HFF-Myc (cell line): ENCODE measurements at regions not wholly inside any gene's neighbourhood (a gene's known extent, or its start where the extent isn't known, plus 50 kb on each side); places are given as distances from the start of the nearest gene placed in this dataset.

Source experiments
- DNase-seq: peaks from one replicate; pipeline ENCODE4 v3.0.0-alpha.2; 2011; ENCODE audit warnings: low read depth; ENCODE audit errors: extremely low read depth
- H3K4me3 ChIP-seq: replicated peaks from 2 replicates; pipeline ENCODE4 v1.5.1; 2011; ENCODE audit warnings: low read depth, mild to moderate bottlenecking, control low read depth, low read length
- CTCF ChIP-seq: IDR thresholded peaks from 2 replicates; pipeline ENCODE4 v1.5.1; 2012; ENCODE audit warnings: mild to moderate bottlenecking, low read depth, low read length, control low read depth; ENCODE audit errors: missing control alignments

DNA sequence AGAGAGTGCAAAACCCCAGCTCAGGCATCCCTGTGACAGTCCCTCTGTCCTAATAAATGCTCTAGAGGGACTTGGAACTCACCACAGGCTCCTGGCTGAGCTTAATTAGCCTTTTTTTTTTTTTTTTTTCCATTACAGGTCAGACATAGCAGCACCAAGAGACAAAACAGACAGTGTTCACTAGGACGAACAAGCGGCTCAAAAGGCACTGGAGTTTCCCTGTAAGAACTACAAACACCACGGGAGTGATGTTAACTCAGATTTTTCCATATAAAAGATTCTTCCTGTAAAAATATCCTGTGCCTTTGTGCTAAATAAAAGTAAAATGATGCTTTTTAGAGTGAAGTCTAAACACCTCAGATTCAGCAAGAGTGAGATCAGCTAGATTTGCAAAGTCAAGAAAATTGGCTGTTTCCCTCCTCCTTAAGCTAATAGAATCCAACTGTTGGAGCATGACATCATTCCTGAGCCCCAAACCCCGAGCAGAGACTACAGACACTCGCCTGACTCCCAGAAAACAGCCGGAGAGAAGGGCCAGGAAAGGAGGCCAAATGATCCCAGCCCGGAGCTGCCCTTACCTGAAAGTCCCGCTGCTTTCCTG is 101.0 kb upstream of the AKIP1 start:
- no peak for TF ChIP-seq CTCF
- peak overlapping the region; percentile 57 for H3K4me3 ChIP-seq
- DNase-seq, result no peak

DNA sequence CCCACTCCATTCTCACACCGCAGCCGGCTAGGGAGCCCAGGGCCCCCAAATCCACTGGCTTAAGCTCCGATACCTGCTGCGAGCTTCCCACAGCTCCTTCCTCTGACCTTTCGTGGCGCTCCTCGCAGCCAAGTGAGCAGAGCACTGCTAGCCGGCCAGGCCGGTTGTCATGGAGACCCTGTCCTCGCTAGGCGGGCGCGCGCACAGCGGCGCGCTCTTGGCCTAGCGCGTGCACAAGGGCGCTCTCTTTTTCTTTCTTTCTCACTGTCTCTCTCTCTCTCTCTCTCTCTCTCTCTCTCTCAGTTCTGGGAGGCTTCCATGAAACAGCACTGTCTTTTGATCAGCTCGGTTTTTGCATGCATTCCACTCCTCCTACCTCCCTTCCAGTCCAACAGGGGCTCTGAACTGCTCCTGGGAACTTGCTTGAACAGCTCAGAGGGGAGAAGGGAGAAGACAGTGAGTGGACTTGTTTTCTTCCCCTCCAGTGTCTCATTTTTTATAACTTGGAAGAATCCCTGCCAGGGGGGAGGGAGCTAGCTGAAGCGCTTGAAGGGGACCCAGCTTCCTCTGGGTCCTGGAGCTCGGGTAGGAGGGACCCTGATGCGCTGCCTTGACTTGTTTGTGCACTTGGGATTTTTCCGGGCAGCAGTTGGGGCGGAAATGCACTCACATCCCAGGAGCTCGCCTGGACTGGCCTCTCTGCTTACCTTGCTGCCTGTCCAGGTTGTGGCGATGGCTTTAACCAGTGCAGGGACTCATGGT is 100.3 kb upstream of the AKIP1 start:
- DNase-seq, result no peak
- no peak for TF ChIP-seq CTCF
- peak overlapping the region; percentile 57 for H3K4me3 ChIP-seq

GRCh38 chr11:8811571-8811970 is 99.4 kb upstream of the AKIP1 start:
- no peak for DNase-seq
- peak overlapping the region; percentile 57 for H3K4me3 ChIP-seq
- TF ChIP-seq CTCF, result no peak

GRCh38 chr11:8812438-8812837 is 98.6 kb upstream of the AKIP1 start:
- no peak overlapping the region for H3K4me3 ChIP-seq
- DNase-seq, result no peak
- TF ChIP-seq CTCF, result no peak

GRCh38 chr11:8813658-8814057 is 97.3 kb upstream of the AKIP1 start:
- H3K4me3 ChIP-seq, result no peak overlapping the region
- DNase-seq, result peak; percentile 82
- TF ChIP-seq CTCF, result peak; percentile 97

- no peak for DNase-seq
- H3K4me3 ChIP-seq, result no peak overlapping the region
- no peak for TF ChIP-seq CTCF
These were observed 96.6 kb upstream of the AKIP1 start for GRCh38 chr11:8814209-8814922.
